GM18519 (cell line): ENCODE measurements at regions not wholly inside any gene's neighbourhood (a gene's known extent, or its start where the extent isn't known, plus 50 kb on each side); places are given as distances from the start of the nearest gene placed in this dataset.

ENCODE experiments used
- ATAC-seq: cut with Tn5 transposase; IDR thresholded peaks from one replicate; pipeline ENCODE4 v1.9.1; 2021; ENCODE audit warnings: mild to moderate bottlenecking, moderate library complexity; ENCODE audit not compliant: unreplicated experiment, low FRiP score

DNA sequence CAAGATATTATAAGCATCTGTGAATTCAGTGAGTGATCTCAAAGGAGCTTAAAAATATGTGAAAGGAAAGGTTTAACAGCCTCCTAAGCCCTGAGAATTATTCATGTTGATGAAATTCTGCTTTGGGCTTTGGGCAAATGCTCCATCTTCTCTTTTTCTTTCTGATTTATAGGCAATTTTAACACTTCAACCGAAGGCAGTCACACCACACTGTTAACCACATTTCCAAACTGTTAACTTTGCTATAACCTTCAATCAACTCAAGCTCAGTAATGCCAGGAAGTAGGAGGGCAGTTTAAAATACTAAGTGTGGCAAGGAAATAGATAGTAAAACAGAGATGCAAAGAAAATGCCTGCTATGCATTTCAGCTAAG is 54.4 kb upstream of the NEK7 start:
- no peak for ATAC-seq

DNA sequence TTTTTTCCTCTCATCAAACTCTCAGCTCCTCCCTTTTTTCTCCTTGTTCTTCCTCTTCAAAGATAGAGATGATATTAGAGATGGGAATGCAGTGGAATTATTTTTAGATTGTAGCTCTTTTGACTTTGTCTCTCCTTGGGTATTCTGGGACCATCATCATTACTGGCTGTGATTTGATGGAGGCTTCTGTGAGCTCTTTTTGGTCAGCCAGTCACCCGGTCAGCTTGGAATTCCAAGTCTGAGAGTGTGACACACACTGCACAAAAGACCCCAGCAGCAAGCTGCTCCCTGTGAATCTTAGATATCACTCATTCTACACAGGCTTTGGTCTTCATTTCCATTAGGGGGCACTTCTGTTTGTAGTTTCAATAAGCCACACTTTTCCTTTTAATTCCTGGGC is 51.6 kb upstream of the NEK7 start:
- ATAC-seq = no peak

DNA sequence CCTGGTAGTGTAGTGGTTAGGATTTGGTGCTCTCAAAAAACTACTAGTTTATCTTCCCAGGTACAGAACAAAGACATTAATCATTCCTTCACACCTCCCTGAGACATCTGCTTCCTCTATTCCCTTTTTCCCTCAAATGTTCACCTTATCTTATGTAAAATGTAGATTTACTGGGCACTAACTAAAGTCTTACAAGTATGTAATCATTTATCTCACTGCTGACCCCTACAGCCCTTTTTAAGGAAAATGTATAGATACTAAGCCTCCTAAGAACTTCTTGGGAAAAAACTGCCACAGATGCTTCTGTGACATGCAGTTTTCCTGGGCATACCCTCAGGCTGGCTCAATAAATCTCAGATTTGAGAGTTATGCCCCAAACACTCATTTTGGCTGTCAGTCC is 50.8 kb upstream of the NEK7 start:
- ATAC-seq = no peak
